ENCODE measurements at regions not wholly inside any gene's neighbourhood (a gene's known extent, or its start where the extent isn't known, plus 50 kb on each side); places are given as distances from the start of the nearest gene placed in this dataset.

DNA sequence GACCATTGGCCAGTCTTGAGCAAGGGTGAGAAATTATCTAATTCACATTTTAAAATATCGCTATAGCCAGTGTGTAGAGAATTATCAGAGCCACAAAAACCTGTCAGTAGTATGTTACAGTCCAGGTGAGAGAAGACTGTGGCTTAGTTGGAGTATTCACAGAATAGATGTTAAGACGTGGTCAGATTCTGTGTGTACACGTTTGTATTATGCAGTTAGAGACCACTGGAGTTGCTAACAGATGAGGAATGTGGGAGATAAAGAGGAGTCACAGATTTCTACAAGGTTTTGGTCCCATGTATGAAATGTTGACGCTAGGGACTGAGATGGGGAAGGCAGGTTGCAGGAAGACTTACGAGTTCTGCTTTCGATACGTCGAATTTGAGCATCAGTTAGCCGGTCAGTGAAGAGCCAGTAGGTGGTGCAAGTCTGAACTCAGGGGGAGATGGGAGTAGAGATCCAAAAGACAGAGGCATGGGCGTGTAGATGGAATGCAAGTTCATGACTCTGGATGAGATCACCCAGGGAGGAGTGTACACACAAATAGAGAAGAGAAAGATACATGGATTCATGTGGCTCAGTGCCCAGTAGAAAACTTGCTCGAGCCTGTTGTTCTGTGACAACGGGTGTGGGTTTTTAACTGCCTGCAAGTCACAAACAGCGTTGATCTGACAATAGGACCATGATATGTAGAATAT is 114.8 kb upstream of the FLRT2 start:
- H3K4me1 ChIP-seq (ENCODE audit: insufficient read depth), result peaks cover 28% of the 10 kb centered on the region
- H3K9me3 ChIP-seq (ENCODE audit: low read depth), result no peaks in the 10 kb centered on the region
- no peaks in the 10 kb centered on the region for H3K9me2 ChIP-seq (ENCODE audit: insufficient read depth)
- H4K20me1 ChIP-seq (ENCODE audit: insufficient read depth), result no peaks in the 10 kb centered on the region
- H3K9ac ChIP-seq, result peak overlapping the region; percentile 55
- H2AFZ ChIP-seq, result peak overlapping the region; percentile 75
- H3K27ac ChIP-seq, result peak overlapping the region; percentile 69
- H3K4me3 ChIP-seq, result peak overlapping the region; percentile 36
- peaks cover 21% of the 10 kb centered on the region for H3F3A ChIP-seq (ENCODE audit: insufficient read depth)
- H3K36me3 ChIP-seq (ENCODE audit: low read depth), result no peaks in the 10 kb centered on the region
- H3K4me2 ChIP-seq (ENCODE audit: unreplicated experiment), result peak overlapping the region; percentile 72
- DNase-seq, result peak; percentile 97
- H3K27me3 ChIP-seq (replicated peaks; ENCODE audit: insufficient read depth), result no peaks in the 10 kb centered on the region
- H3K79me2 ChIP-seq (ENCODE audit: insufficient read depth), result no peaks in the 10 kb centered on the region
- TF ChIP-seq EZH2phosphoT487 (IDR thresholded peaks at IDR 0.05; ENCODE audit: insufficient read depth, low read depth), result no peak
- 33 to 34% methylated on average over 13 of the region's 13 CpGs for WGBS, 2 experiments (ENCODE audit: low coverage in 1 of 2, low lambda C conversion rate in 2 of 2, missing lambda C conversion rate in 2 of 2)
- in situ Hi-C loops (cut with MboI), result loop anchor here (10.0 kb wide), 1 partner anchor 110 kb away; no protein-coding TSS in a partner anchor

DNA sequence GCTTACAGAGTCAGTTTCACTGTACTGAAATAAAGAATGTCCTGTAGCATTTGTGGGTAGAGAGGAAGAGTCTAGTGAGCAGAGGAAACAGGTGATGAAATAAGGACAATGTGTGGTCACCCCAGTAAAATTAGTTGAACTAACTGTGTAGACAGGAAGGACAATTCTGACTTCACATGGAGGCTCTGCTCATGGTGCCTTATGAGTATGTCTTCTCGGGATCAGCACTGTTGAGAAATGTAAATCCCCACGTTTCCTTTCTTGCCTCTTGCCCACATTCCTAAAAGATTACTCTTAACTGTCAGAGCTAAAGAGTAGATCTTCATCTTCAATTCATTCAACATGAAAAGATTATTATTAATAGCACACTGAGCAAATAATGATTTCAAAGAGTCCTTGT is 113.2 kb upstream of the FLRT2 start:
- WGBS, 2 experiments (ENCODE audit: low coverage in 1 of 2, low lambda C conversion rate in 2 of 2, missing lambda C conversion rate in 2 of 2), result 1 to 8% methylated on average over 2 of the region's 2 CpGs
- in situ Hi-C loops (cut with MboI), result loop anchor here (10.0 kb wide), 1 partner anchor 108 kb away; no protein-coding TSS in a partner anchor
- TF ChIP-seq EZH2 (IDR thresholded peaks at IDR 0.05; ENCODE audit: insufficient read depth, poor library complexity, severe bottlenecking) (no peak), EZH2phosphoT487 (IDR thresholded peaks at IDR 0.05; ENCODE audit: insufficient read depth, low read depth) (no peak)
- no peaks in the 10 kb centered on the region for H3K79me2 ChIP-seq (ENCODE audit: insufficient read depth)
- no peaks in the 10 kb centered on the region for H3K9me2 ChIP-seq (ENCODE audit: insufficient read depth)
- peak overlapping the region; percentile 66 for H2AFZ ChIP-seq
- peak; percentile 84 for DNase-seq
- H3K27me3 ChIP-seq (replicated peaks; ENCODE audit: insufficient read depth), result no peaks in the 10 kb centered on the region
- H3K27ac ChIP-seq, result peak overlapping the region; percentile 69
- peaks cover 29% of the 10 kb centered on the region for H3F3A ChIP-seq (ENCODE audit: insufficient read depth)
- no peaks in the 10 kb centered on the region for H3K9me3 ChIP-seq (ENCODE audit: low read depth)
- H3K36me3 ChIP-seq (ENCODE audit: low read depth), result no peaks in the 10 kb centered on the region
- H3K4me1 ChIP-seq (ENCODE audit: insufficient read depth), result peaks cover 37% of the 10 kb centered on the region
- H3K9ac ChIP-seq, result 0 out of 2 replicates have a peak overlapping the region, but pooled peaks have one; percentile 7
- peak overlapping the region; percentile 72 for H3K4me2 ChIP-seq (ENCODE audit: unreplicated experiment)
- peak overlapping the region; percentile 11; the same call in 1 of the 2 replicates for H3K4me3 ChIP-seq
- no peaks in the 10 kb centered on the region for H4K20me1 ChIP-seq (ENCODE audit: insufficient read depth)

DNA sequence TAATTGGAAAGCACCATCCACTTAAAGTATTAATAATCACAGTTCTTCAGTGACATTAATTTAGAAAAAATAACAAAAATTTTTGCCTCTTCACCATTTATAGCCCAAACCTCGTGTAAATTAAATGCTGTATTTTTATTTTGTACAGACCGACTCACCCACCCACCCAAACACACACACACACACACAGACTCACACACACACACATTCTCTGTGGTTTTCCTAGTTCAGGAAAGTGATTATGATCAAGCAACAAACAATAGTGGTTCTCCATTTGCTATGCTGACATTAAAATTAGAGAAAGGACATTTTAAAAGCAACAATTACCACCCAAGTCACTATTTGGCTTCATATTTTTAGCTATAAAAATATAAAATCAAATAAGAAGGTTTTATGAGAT is 112.5 kb upstream of the FLRT2 start:
- no peaks in the 10 kb centered on the region for H3K79me2 ChIP-seq (ENCODE audit: insufficient read depth)
- no peaks in the 10 kb centered on the region for H3K27me3 ChIP-seq (replicated peaks; ENCODE audit: insufficient read depth)
- peaks cover 40% of the 10 kb centered on the region for H3K4me1 ChIP-seq (ENCODE audit: insufficient read depth)
- peaks cover 29% of the 10 kb centered on the region for H3F3A ChIP-seq (ENCODE audit: insufficient read depth)
- in situ Hi-C loops (cut with MboI), result loop anchor here (10.0 kb wide), 1 partner anchor 107 kb away; no protein-coding TSS in a partner anchor
- H4K20me1 ChIP-seq (ENCODE audit: insufficient read depth), result no peaks in the 10 kb centered on the region
- no peak overlapping the region; the same call in 1 of the 2 replicates for H3K4me3 ChIP-seq
- no peaks in the 10 kb centered on the region for H3K9me2 ChIP-seq (ENCODE audit: insufficient read depth)
- no peak overlapping the region for H3K9ac ChIP-seq
- peak overlapping the region; percentile 69; the same call in 1 of the 2 replicates for H3K27ac ChIP-seq
- H3K36me3 ChIP-seq (ENCODE audit: low read depth), result no peaks in the 10 kb centered on the region
- no peak overlapping the region for H2AFZ ChIP-seq
- H3K9me3 ChIP-seq (ENCODE audit: low read depth), result no peaks in the 10 kb centered on the region
- 88 to 91% methylated on average over 2 of the region's 2 CpGs for WGBS, 2 experiments (ENCODE audit: low coverage in 1 of 2, low lambda C conversion rate in 2 of 2, missing lambda C conversion rate in 2 of 2)
- no peak for DNase-seq
- TF ChIP-seq EZH2 (IDR thresholded peaks at IDR 0.05; ENCODE audit: insufficient read depth, poor library complexity, severe bottlenecking) (no peak), EZH2phosphoT487 (IDR thresholded peaks at IDR 0.05; ENCODE audit: insufficient read depth, low read depth) (no peak)
- H3K4me2 ChIP-seq (ENCODE audit: unreplicated experiment), result peak overlapping the region; percentile 72

DNA sequence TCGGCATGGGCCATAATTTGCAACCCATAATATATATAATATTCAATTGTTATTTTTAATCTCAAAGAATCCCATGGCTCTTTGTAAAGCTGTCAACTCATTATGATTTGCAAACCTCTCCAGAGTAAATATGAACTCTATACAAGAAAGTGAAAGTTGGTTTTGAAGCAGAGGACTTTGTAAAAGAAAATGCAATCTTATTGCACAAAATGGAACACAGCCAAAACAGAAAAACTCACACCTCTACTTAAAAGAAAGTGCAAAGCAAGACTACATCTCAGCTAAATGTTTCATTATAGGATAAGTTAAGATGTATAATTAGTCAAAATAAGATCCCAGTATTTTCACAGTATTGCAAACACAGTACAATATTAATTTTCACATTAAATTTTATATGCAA is 111.2 kb upstream of the FLRT2 start:
- no peaks in the 10 kb centered on the region for H3K27me3 ChIP-seq (replicated peaks; ENCODE audit: insufficient read depth)
- no peaks in the 10 kb centered on the region for H3K36me3 ChIP-seq (ENCODE audit: low read depth)
- H4K20me1 ChIP-seq (ENCODE audit: insufficient read depth), result no peaks in the 10 kb centered on the region
- no peak overlapping the region for H3K4me3 ChIP-seq
- no peaks in the 10 kb centered on the region for H3K79me2 ChIP-seq (ENCODE audit: insufficient read depth)
- H3K4me2 ChIP-seq (ENCODE audit: unreplicated experiment), result no peak overlapping the region
- in situ Hi-C loops (cut with MboI), result loop anchor here (10.0 kb wide), 1 partner anchor 106 kb away; no protein-coding TSS in a partner anchor
- no peak overlapping the region for H3K27ac ChIP-seq
- no peak for DNase-seq
- H2AFZ ChIP-seq, result no peak overlapping the region
- H3F3A ChIP-seq (ENCODE audit: insufficient read depth), result peaks cover 29% of the 10 kb centered on the region
- WGBS, 2 experiments (ENCODE audit: low coverage in 1 of 2, low lambda C conversion rate in 2 of 2, missing lambda C conversion rate in 2 of 2), result 100% methylated on average over 1 of the region's 1 CpG
- peaks cover 40% of the 10 kb centered on the region for H3K4me1 ChIP-seq (ENCODE audit: insufficient read depth)
- TF ChIP-seq EZH2phosphoT487 (IDR thresholded peaks at IDR 0.05; ENCODE audit: insufficient read depth, low read depth) (no peak), EZH2 (IDR thresholded peaks at IDR 0.05; ENCODE audit: insufficient read depth, poor library complexity, severe bottlenecking) (no peak)
- no peaks in the 10 kb centered on the region for H3K9me2 ChIP-seq (ENCODE audit: insufficient read depth)
- H3K9me3 ChIP-seq (ENCODE audit: low read depth), result no peaks in the 10 kb centered on the region
- no peak overlapping the region for H3K9ac ChIP-seq
